GM13977 (cell line): ENCODE measurements at regions not wholly inside any gene's neighbourhood (a gene's known extent, or its start where the extent isn't known, plus 50 kb on each side); places are given as distances from the start of the nearest gene placed in this dataset.

ENCODE experiments used
- DNase-seq: peaks from one replicate; pipeline ENCODE4 v3.0.0; 2012; ENCODE audit warnings: low spot score
- CTCF ChIP-seq: IDR thresholded peaks from 2 replicates; pipeline ENCODE4 v1.5.1; 2012; ENCODE audit warnings: mild to moderate bottlenecking, control low read depth; ENCODE audit not compliant: insufficient read depth; ENCODE audit errors: extremely low read depth, missing control alignments
- in situ Hi-C: fragments of 300-500 bp; cut with MboI; formaldehyde crosslinking; loops from one replicate; pipeline ENCODE4 v1.12.0; 2022; ENCODE audit warnings: low sequenced_read_pairs, low pct_unique_long_range_greater_than_20kb, mixed read lengths, inconsistent platforms; ENCODE audit not compliant: unreplicated experiment

DNA sequence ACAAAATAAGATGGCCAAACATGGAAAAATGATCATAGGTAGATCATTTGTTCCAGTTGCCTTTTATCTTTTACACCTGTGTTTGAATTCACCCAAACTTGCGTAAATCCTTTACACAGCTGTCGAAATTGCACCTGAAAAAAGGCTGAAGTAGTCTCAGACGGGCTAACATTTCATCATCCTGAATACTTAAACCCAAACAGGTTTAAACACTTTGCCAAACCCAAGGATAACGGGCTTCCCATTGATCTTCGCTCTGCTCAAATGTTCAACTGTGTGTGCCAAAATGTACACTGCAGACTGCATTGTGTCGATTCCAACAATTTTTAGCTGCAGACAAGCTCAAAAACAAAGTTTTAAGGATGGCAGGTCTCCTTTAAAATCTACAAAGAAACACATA, 288.7 kb upstream of the DDHD1 start:
- in situ Hi-C loops = no loop called here
- TF ChIP-seq CTCF = no peak
- no peak for DNase-seq

DNA sequence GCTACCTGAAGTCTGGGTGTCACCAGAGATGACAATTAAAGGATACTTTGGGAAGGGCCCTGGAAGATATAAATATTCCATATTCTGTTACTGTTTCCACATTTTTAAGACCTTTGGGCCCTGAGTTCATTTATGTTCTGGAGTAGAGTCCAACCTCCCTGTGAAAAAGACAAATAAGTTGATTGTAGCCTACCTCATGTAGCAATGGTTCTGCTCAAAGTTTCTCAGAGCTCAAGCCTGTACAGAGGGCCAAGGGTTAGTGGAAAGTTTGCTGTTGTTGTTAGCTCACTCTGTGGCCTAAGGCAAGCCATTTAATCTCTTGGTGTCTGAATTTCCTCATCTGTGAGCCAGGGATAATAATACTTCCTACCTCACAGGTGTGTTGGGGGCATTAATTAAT, 284.7 kb upstream of the DDHD1 start:
- in situ Hi-C loops = no loop called here

GRCh38 chr14:53432378-53432802, 279.3 kb upstream of the DDHD1 start:
- in situ Hi-C loops = no loop called here
- peak; percentile 73 for TF ChIP-seq CTCF
- peak; percentile 63 for DNase-seq

More for the DNA sequence above, 284.7 kb upstream of the DDHD1 start:
- no peak for DNase-seq
- TF ChIP-seq CTCF = no peak

DNA sequence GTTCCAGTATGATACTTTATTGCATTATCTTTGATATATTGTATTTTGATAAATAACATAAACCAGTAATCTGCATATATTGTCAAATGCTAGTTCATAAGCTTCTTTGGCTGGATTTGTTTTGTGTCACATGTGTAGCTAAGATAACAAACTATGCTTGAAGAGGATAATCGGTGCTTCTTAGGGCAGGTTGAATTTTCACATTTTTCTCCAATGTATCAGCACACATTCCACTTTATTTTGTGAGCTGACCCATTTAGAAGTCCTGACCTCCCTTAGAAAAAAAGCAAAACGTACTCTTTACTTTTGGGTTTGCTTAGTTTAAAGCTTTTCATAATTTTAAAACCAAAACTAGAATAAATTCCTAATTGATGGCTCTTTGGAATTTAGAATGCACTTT, 277.7 kb upstream of the DDHD1 start:
- DNase-seq = no peak
- in situ Hi-C loops = no loop called here
- TF ChIP-seq CTCF = no peak

- TF ChIP-seq CTCF = peak; percentile 47
- peak; percentile 10 for DNase-seq
- in situ Hi-C loops = no loop called here
Measured at GRCh38 chr14:53412819-53413675, 259.9 kb upstream of the DDHD1 start.

DNA sequence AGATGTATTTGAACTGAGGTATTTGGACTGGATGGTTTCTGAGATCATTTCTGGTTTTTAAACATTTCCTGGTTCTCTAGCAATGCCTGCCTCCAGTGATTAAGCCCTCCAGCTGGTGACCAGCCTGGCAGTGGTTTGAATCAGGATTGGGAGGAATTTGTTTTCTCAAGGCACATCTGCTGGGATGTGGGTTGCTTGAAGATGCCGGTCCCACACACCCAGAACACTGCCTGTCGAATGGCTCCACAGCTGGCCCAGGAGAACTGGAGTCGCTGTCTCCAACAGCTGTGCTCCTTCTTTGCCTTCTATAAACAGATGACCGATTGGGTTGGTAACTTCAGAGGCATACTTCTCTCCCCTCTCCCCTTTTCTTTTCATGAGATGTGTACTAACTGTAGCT, 258.0 kb upstream of the DDHD1 start:
- DNase-seq = no peak
- TF ChIP-seq CTCF = no peak
- in situ Hi-C loops = no loop called here
